Liver (tissue), 7 donors: ENCODE measurements at regions not wholly inside any gene's neighbourhood (a gene's known extent, or its start where the extent isn't known, plus 50 kb on each side); places are given as distances from the start of the nearest gene placed in this dataset.

Experiments
- DNase-seq: peaks from one replicate; pipeline ENCODE4 v3.0.0-alpha.2; 2017; ENCODE audit warnings: low spot score
- H3K27ac ChIP-seq, 2 donors: one replicate each; pipeline ENCODE4 v1.7.0; 2013; ENCODE audit warnings: inconsistent platforms in 2 of 2, low read length in 2 of 2, control low read depth in 1 of 2, low read depth in 1 of 2, mild to moderate bottlenecking in 1 of 2
- H3K27me3 ChIP-seq, 4 donors: one replicate each; pipeline versions ENCODE4 v1.6.1 to v1.7.0; 2013; ENCODE audit warnings: low read length in 3 of 4, inconsistent platforms in 1 of 4, mild to moderate bottlenecking in 1 of 4, moderate library complexity in 1 of 4; ENCODE audit not compliant: control insufficient read depth in 4 of 4, insufficient read depth in 4 of 4
- H3K36me3 ChIP-seq, 4 donors: one replicate each; pipeline versions ENCODE4 v1.6.1 to v1.7.0; 2013; ENCODE audit warnings: low read length in 3 of 4, mild to moderate bottlenecking in 3 of 4, low read depth in 1 of 4, moderate library complexity in 1 of 4; ENCODE audit not compliant: control insufficient read depth in 4 of 4, insufficient read depth in 3 of 4
- H3K4me1 ChIP-seq, 4 donors: one replicate each; pipeline versions ENCODE4 v1.6.1 to v1.7.0; 2013; ENCODE audit warnings: low read length in 3 of 4, mild to moderate bottlenecking in 3 of 4, moderate library complexity in 1 of 4; ENCODE audit not compliant: control insufficient read depth in 4 of 4, insufficient read depth in 4 of 4
- H3K4me3 ChIP-seq, 3 donors: one replicate each; pipeline versions ENCODE4 v1.6.1 to v1.7.0; 2013; ENCODE audit warnings: low read length in 3 of 3, control low read depth in 1 of 3, low read depth in 1 of 3, mild to moderate bottlenecking in 1 of 3
- H3K9ac ChIP-seq, 2 donors: one replicate each; pipeline ENCODE4 v1.7.0; 2013; ENCODE audit warnings: low read length in 2 of 2, mild to moderate bottlenecking in 2 of 2, moderate library complexity in 2 of 2, control low read depth in 1 of 2, low read depth in 1 of 2
- H3K9me3 ChIP-seq, 4 donors: one replicate each; pipeline versions ENCODE4 v1.6.1 to v1.7.0; 2013; ENCODE audit warnings: low read length in 3 of 4; ENCODE audit not compliant: control insufficient read depth in 4 of 4
- EGR1 ChIP-seq, 2 donors: IDR thresholded peaks; 2 replicates each; pipeline ENCODE4 v1.6.1; 2016 to 2018; ENCODE audit warnings: antibody characterized with exemption in 2 of 2, low read depth in 2 of 2
- FOXA1 ChIP-seq: IDR thresholded peaks from 2 replicates; pipeline ENCODE4 v1.6.1; 2016; ENCODE audit warnings: antibody characterized with exemption
- FOXA2 ChIP-seq: IDR thresholded peaks from 2 replicates; pipeline ENCODE4 v1.6.1; 2016; ENCODE audit warnings: antibody characterized with exemption
- GABPA ChIP-seq, 2 donors: IDR thresholded peaks in 1 of 2; conservative IDR thresholded peaks in 1 of 2; 2 replicates each; pipeline ENCODE4 v1.6.1; 2016; ENCODE audit warnings: antibody characterized with exemption in 2 of 2, mild to moderate bottlenecking in 1 of 2, moderate library complexity in 1 of 2
- HNF4A ChIP-seq, 2 donors: conservative IDR thresholded peaks; 2 replicates each; pipeline ENCODE4 v1.6.1; 2016; ENCODE audit warnings: antibody characterized with exemption in 2 of 2, mild to moderate bottlenecking in 2 of 2
- HNF4G ChIP-seq: IDR thresholded peaks from 2 replicates; pipeline ENCODE4 v1.6.1; 2016; ENCODE audit warnings: antibody characterized with exemption
- JUND ChIP-seq, 2 donors: IDR thresholded peaks; 2 replicates each; pipeline ENCODE4 v1.6.1; 2016; ENCODE audit warnings: antibody characterized with exemption in 2 of 2
- NR2F2 ChIP-seq: IDR thresholded peaks from 2 replicates; pipeline ENCODE4 v1.6.1; 2016; ENCODE audit warnings: antibody characterized with exemption
- RAD21 ChIP-seq, 2 donors: IDR thresholded peaks; 2 replicates each; pipeline ENCODE4 v1.6.1; 2016; ENCODE audit warnings: antibody characterized with exemption in 2 of 2, mild to moderate bottlenecking in 2 of 2
- RXRA ChIP-seq, 2 donors: IDR thresholded peaks; 2 replicates each; pipeline ENCODE4 v1.6.1; 2017 to 2018; ENCODE audit warnings: antibody characterized with exemption in 2 of 2, mild to moderate bottlenecking in 1 of 2
- SP1 ChIP-seq: IDR thresholded peaks from 2 replicates; pipeline ENCODE4 v1.6.1; 2018; ENCODE audit warnings: antibody characterized with exemption, mild to moderate bottlenecking
- TAF1 ChIP-seq: conservative IDR thresholded peaks from 2 replicates; pipeline ENCODE4 v1.6.1; 2016; ENCODE audit warnings: antibody characterized with exemption, mild to moderate bottlenecking
- YY1 ChIP-seq: IDR thresholded peaks from 2 replicates; pipeline ENCODE4 v1.6.1; 2016; ENCODE audit warnings: antibody characterized with exemption, mild to moderate bottlenecking
- ZBTB33 ChIP-seq: IDR thresholded peaks from 2 replicates; pipeline ENCODE4 v1.6.1; 2016; ENCODE audit warnings: antibody characterized with exemption
- TF ChIP-seq, protein P1 (sequence below): IDR thresholded peaks from 2 replicates; pipeline ENCODE4 v1.6.1; 2016; ENCODE audit warnings: antibody characterized with exemption, mild to moderate bottlenecking
- TF ChIP-seq, protein P2 (sequence below): fragments of 150-350 bp; IDR thresholded peaks from 2 replicates; pipeline ENCODE4 v1.5.1; 2017; ENCODE audit warnings: improper control_type of control experiment, low read depth, low read length; ENCODE audit not compliant: missing input control
- TF ChIP-seq, protein P3 (sequence below): IDR thresholded peaks from 2 replicates; pipeline ENCODE4 v1.6.1; 2016; ENCODE audit warnings: antibody characterized with exemption
- TF ChIP-seq, protein P4 (sequence below): IDR thresholded peaks from 2 replicates; pipeline ENCODE4 v1.6.1; 2016; ENCODE audit warnings: antibody characterized with exemption
- donor health status: healthy.
- donor health status: healthy.
- donor health status: healthy.
- donor health status: healthy.

- Histone ChIP-seq H3K27ac (no peak overlapping the region), H3K27me3 (no peaks in the 10 kb centered on the region), H3K9ac (no peak overlapping the region), H3K36me3 (no peaks in the 10 kb centered on the region), H3K4me3 (no peak overlapping the region), H3K4me1 (no peaks in the 10 kb centered on the region), H3K9me3 (no peaks in the 10 kb centered on the region)
- DNase-seq, result no peak
- TF ChIP-seq ZBTB33, result no peak
- TF ChIP-seq, protein P1, sequence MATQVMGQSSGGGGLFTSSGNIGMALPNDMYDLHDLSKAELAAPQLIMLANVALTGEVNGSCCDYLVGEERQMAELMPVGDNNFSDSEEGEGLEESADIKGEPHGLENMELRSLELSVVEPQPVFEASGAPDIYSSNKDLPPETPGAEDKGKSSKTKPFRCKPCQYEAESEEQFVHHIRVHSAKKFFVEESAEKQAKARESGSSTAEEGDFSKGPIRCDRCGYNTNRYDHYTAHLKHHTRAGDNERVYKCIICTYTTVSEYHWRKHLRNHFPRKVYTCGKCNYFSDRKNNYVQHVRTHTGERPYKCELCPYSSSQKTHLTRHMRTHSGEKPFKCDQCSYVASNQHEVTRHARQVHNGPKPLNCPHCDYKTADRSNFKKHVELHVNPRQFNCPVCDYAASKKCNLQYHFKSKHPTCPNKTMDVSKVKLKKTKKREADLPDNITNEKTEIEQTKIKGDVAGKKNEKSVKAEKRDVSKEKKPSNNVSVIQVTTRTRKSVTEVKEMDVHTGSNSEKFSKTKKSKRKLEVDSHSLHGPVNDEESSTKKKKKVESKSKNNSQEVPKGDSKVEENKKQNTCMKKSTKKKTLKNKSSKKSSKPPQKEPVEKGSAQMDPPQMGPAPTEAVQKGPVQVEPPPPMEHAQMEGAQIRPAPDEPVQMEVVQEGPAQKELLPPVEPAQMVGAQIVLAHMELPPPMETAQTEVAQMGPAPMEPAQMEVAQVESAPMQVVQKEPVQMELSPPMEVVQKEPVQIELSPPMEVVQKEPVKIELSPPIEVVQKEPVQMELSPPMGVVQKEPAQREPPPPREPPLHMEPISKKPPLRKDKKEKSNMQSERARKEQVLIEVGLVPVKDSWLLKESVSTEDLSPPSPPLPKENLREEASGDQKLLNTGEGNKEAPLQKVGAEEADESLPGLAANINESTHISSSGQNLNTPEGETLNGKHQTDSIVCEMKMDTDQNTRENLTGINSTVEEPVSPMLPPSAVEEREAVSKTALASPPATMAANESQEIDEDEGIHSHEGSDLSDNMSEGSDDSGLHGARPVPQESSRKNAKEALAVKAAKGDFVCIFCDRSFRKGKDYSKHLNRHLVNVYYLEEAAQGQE, result no peak
- no peak for TF ChIP-seq NR2F2
- no peak for TF ChIP-seq JUND (IDR thresholded peaks at IDR 0.05)
- TF ChIP-seq FOXA1, result no peak
- TF ChIP-seq SP1, result no peak
- TF ChIP-seq FOXA2, result no peak
- TF ChIP-seq, protein P2, sequence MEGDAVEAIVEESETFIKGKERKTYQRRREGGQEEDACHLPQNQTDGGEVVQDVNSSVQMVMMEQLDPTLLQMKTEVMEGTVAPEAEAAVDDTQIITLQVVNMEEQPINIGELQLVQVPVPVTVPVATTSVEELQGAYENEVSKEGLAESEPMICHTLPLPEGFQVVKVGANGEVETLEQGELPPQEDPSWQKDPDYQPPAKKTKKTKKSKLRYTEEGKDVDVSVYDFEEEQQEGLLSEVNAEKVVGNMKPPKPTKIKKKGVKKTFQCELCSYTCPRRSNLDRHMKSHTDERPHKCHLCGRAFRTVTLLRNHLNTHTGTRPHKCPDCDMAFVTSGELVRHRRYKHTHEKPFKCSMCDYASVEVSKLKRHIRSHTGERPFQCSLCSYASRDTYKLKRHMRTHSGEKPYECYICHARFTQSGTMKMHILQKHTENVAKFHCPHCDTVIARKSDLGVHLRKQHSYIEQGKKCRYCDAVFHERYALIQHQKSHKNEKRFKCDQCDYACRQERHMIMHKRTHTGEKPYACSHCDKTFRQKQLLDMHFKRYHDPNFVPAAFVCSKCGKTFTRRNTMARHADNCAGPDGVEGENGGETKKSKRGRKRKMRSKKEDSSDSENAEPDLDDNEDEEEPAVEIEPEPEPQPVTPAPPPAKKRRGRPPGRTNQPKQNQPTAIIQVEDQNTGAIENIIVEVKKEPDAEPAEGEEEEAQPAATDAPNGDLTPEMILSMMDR, result no peak
- TF ChIP-seq RAD21 (IDR thresholded peaks at IDR 0.05), result no peak
- no peak for TF ChIP-seq RXRA (IDR thresholded peaks at IDR 0.05)
- no peak for TF ChIP-seq HNF4G
- no peak for TF ChIP-seq HNF4A (conservative IDR thresholded peaks at IDR 0.05)
- no peak for TF ChIP-seq TAF1
- TF ChIP-seq YY1, result no peak
These were observed 1293.9 kb downstream of the FSTL5 start for GRCh38 chr4:160869899-160870298.

DNA sequence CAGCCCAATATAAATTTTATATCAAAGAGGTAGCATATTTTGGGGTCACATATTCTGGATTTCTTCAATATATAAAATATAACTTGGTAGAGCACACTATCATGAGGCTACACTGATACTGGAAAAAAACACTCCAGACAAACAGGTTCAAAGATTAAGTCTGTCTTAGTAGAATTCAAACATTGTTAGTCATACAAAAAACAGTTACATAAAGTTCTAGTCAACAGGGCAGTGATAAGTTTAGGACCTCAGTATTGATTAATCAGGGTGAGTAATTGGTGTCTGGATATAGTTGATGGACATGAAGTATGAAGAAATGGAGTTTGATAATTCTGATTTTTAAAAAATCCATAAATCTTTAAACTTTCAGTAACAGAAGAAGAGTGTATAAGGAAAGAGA lies 1291.3 kb downstream of the FSTL5 start:
- Histone ChIP-seq H3K36me3 (no peaks in the 10 kb centered on the region), H3K4me3 (no peak overlapping the region), H3K27ac (no peak overlapping the region), H3K9ac (no peak overlapping the region), H3K4me1 (no peaks in the 10 kb centered on the region), H3K27me3 (no peaks in the 10 kb centered on the region), H3K9me3 (no peaks in the 10 kb centered on the region)
- no peak for DNase-seq
- TF ChIP-seq, protein P1, result no peak
- TF ChIP-seq RXRA (IDR thresholded peaks at IDR 0.05), result no peak
- TF ChIP-seq EGR1 (IDR thresholded peaks at IDR 0.05; ENCODE audit: low read depth in 2 of 2), result no peak
- TF ChIP-seq FOXA1, result no peak
- no peak for TF ChIP-seq FOXA2
- no peak for TF ChIP-seq ZBTB33
- no peak for TF ChIP-seq HNF4G
- no peak for TF ChIP-seq JUND (IDR thresholded peaks at IDR 0.05)
- no peak for TF ChIP-seq HNF4A (conservative IDR thresholded peaks at IDR 0.05)
- TF ChIP-seq GABPA (IDR thresholded peaks at IDR 0.05 in 1 of 2, conservative IDR thresholded peaks at IDR 0.05 in 1 of 2), result no peak
- no peak for TF ChIP-seq NR2F2
- TF ChIP-seq YY1, result no peak
- no peak for TF ChIP-seq TAF1
- TF ChIP-seq, protein P3, sequence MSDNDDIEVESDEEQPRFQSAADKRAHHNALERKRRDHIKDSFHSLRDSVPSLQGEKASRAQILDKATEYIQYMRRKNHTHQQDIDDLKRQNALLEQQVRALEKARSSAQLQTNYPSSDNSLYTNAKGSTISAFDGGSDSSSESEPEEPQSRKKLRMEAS, result no peak
- TF ChIP-seq, protein P4, sequence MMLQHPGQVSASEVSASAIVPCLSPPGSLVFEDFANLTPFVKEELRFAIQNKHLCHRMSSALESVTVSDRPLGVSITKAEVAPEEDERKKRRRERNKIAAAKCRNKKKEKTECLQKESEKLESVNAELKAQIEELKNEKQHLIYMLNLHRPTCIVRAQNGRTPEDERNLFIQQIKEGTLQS, result no peak
